Fibroblast of lung (primary cell): ENCODE measurements at regions not wholly inside any gene's neighbourhood (a gene's known extent, or its start where the extent isn't known, plus 50 kb on each side); places are given as distances from the start of the nearest gene placed in this dataset.

ENCODE experiments used
- EZH2 ChIP-seq: IDR thresholded peaks from 2 replicates; pipeline ENCODE4 v1.5.1; 2012; ENCODE audit warnings: low read length, control low read depth, mild to moderate bottlenecking; ENCODE audit errors: missing control alignments
- TF ChIP-seq, protein P1 (sequence below), 2 donors: IDR thresholded peaks in 1 of 2; conservative IDR thresholded peaks in 1 of 2; 1 replicate in 1 of 2; 2 replicates in 1 of 2; pipeline ENCODE4 v1.5.1; 2011 to 2012; ENCODE audit warnings: low read length in 2 of 2, control low read depth in 1 of 2, inconsistent platforms in 1 of 2, low read depth in 1 of 2, mild to moderate bottlenecking in 1 of 2

DNA sequence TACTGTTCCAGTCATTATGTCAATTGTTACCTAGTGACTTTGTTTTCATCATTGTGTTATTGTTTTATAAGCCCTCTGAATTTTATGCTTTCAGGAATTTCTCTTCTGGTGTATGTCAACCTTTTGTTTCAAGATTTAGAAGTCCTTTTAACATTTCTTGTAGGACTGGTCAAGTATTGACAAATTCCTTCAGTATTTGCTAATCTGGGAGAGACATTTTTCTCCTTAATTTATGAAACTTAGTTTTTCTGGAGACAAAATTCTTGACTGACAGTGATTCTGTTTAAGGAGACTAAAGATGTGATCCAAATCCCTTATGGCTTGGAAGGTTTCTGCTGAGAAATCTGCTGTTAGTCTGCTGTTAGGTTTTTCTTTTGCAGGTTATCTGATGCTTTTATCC is 84.9 kb upstream of the NT5C1B start:
- TF ChIP-seq, protein P1, sequence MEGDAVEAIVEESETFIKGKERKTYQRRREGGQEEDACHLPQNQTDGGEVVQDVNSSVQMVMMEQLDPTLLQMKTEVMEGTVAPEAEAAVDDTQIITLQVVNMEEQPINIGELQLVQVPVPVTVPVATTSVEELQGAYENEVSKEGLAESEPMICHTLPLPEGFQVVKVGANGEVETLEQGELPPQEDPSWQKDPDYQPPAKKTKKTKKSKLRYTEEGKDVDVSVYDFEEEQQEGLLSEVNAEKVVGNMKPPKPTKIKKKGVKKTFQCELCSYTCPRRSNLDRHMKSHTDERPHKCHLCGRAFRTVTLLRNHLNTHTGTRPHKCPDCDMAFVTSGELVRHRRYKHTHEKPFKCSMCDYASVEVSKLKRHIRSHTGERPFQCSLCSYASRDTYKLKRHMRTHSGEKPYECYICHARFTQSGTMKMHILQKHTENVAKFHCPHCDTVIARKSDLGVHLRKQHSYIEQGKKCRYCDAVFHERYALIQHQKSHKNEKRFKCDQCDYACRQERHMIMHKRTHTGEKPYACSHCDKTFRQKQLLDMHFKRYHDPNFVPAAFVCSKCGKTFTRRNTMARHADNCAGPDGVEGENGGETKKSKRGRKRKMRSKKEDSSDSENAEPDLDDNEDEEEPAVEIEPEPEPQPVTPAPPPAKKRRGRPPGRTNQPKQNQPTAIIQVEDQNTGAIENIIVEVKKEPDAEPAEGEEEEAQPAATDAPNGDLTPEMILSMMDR (conservative IDR thresholded peaks at IDR 0.05 in 1 of 2, IDR thresholded peaks at IDR 0.05 in 1 of 2; ENCODE audit: low read depth in 1 of 2, low read length in 2 of 2), result no peak
- no peak for TF ChIP-seq EZH2
